Middle frontal gyrus (tissue), 1 donor: ENCODE measurements at regions not wholly inside any gene's neighbourhood (a gene's known extent, or its start where the extent isn't known, plus 50 kb on each side); places are given as distances from the start of the nearest gene placed in this dataset.
"Not testable (repeated sequence)": the region's sequence is repeated elsewhere in the genome, so short reads cannot be mapped to it uniquely, and the experiment has no call there.

Experiments
- DNase-seq: peaks from one replicate; pipeline ENCODE4 v3.0.0-alpha.2; 2015; ENCODE audit warnings: low spot score; ENCODE audit errors: extremely low spot score

DNA sequence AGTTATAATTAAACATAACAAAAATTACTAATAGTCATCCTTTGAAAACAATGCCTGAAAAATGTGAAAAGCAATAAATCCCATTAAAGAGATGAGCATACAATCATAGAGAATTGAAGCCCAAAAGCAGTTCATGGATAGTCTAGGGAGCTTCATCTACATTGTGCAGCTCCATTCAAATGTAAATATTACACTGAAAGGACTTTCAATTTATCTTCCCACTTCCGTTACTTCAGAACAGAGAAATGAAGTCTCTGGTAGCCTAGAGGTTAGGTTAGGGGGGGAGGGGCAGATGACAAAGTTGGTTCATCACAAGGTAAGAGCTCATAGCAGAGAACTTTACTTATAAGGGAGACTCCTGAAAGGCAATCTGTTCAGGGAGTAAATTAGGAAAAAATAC lies 126.6 kb upstream of the RGPD4 start:
- DNase-seq: no peak

DNA sequence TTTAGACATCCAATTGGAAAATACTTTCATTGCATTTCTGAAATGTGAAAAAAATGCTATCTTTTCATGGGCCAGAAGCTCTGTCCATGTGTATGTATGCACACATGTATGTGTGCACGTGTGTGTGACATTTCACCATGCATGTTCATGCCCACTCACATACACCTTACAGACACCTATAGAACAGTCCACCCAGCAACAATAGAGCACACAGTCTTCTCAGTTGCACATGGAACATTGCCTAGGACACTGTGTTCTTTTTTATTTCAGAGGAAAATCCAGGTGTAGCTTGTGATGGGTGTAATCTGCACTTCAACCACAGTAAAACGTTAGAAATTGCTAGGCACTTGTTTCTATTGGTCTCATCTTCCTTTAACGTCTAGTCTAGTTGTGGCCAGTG lies 114.8 kb upstream of the RGPD4 start:
- DNase-seq: no peak

GRCh38 chr2:107712857-107713256 lies 113.8 kb upstream of the RGPD4 start:
- DNase-seq: no peak

DNA sequence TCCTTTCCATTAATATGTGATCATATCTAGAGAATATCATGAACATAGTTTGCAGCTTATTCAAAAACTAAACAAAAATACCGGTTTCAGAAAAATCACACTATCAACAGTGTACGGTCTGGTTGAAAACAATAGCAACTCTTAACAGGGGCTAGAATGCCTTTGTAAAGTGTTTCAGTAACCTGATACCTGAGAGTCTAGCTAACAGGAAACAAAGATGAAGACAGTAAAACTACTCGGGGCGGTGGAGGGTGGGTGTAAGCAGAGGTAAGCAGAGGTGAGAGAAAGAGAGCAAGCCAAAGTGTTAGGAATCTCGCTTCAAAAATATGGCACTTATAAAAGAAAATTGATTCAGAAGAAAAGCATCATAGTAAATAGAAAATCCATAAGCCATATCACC lies 109.0 kb upstream of the RGPD4 start:
- DNase-seq: no peak

- no peak for DNase-seq
Measured at GRCh38 chr2:107719141-107719540, 107.6 kb upstream of the RGPD4 start.

DNA sequence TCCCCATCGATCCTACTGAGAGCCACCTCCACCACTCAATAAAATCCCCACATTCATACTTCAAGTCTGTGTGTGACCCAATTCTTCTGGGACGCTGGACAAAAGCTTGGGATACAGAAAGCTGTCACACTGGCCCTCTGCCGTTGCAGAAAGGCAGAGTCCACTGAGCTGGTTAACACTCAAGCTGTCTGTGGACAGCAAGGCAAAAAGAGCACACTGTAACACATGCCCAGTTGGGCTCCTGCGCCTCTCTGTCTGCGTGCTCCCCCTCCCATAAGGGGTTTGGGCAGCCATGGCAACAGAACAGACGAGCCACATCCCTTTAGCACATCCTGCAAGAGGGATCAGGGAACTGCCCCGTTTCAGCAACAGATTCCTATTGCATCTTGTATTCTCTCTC lies 106.9 kb upstream of the RGPD4 start:
- no peak for DNase-seq

DNA sequence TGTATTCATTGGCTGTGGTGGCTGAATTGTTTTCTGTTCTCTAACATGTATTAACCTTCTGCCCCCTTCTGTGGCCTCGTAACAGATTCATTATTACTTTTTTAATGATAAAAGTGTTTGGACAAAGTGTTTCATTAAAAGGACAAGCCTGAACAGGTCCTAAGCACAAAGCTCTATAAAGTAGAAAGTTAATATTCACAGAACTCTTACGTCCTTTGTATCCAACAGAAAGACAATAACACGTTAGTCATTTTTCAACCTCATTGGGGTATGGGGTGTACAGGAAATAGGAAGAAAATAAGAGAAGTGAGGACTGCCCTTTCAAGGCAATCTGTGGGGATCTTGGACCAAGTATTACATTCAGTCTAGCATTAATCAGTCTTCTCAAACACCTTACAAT lies 105.5 kb upstream of the RGPD4 start:
- no peak for DNase-seq

GRCh38 chr2:107721586-107721985 lies 105.1 kb upstream of the RGPD4 start:
- DNase-seq: no peak

DNA sequence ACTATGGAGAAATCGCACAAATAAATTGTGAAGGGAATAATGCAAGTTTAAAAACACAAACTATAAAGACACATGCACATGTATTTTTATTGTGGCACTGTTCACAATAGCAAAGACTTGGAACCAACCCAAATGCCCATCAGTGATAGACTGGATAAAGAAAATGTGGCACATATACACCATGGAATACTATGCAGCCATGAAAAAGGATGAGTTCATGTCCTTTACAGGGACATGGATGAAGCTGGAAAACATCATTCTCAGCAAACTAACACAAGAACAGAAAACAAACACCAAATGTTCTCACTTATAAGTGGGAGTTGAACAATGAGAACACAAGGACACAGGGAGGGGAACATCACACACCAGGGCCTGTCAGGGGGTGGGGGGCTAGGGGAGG lies 100.9 kb upstream of the RGPD4 start:
- DNase-seq: not testable (repeated sequence)

GRCh38 chr2:107727318-107727717 lies 99.4 kb upstream of the RGPD4 start:
- DNase-seq: no peak

- DNase-seq: no peak
Measured at GRCh38 chr2:107728586-107728985, 98.1 kb upstream of the RGPD4 start.

DNA sequence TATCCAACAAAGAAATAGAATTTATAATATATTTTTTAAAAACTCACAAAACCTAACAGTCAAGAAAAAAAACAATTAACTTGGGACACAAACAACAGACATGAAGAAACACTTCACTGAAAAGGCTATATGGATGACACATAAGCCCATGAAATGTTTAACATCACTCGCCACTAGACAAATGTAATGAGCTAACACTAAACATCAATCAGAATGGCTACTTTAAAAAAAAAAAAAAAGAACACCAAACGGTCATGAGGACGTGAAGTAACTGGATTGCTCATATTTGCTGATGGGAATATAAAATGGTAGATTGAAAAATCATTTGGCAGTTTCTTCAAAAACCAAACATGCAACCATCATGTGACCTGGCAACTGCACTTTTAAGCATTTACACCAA lies 97.3 kb upstream of the RGPD4 start:
- DNase-seq: no peak

- no peak for DNase-seq
Measured at GRCh38 chr2:107730898-107731297, 95.8 kb upstream of the RGPD4 start.

GRCh38 chr2:107731435-107731834 lies 95.3 kb upstream of the RGPD4 start:
- no peak for DNase-seq

GRCh38 chr2:107735201-107735600 lies 91.5 kb upstream of the RGPD4 start:
- no peak for DNase-seq

DNA sequence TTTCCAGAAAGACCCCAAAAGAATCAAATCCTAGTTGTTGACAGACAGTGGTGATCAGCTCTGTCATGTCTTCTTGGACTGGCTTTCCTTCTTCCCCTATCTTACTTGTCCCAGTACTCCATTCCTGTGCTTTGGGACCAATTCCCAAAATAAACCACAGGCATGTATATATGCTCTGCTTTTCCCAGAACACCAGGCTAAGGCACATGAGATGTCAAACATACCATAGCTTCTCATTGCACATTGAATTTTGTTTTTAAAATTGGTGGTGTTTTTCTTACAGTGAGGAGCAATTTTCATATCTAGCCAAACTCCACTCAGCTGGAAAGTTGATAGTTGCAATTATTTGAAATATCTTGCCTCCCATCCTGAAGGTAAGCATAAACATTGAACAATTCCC lies 88.9 kb upstream of the RGPD4 start:
- DNase-seq: no peak

DNA sequence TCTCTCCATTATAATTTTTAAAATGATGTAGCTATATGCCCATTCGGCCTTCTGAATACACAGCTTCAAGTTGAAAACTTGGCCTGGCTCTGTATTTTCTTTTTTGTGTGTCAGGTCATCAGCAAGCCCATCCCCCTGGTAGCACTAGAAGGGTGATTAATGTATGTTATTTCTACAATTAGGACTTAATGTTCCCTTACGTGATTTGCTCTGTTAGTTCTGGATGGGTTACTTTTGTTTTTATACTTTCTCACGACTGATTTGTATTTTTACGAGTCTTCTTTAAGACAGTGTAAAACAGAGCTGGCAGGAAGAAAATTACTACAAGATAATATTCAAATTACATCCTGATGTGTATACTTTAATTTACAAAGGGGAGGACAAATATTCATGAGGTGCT lies 88.4 kb upstream of the RGPD4 start:
- no peak for DNase-seq

DNA sequence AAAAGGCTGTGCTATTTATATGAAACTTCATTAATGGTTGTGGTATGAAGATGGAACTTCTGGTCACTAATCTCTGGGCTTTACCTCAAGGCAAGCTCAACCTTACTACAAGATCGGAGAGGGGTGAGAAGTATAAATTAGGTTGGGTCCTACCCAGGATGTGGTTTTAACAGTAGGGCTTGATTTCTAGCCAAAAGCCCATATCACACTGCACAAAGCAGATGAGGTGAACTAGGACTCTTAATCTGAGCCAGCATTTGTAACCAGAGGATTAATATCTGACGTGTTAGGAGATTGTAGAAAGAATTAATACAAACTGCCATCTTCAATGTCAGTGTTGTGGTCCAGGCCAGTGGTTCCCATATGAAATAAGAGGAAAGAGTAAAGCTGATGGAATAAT lies 86.4 kb upstream of the RGPD4 start:
- no peak for DNase-seq

GRCh38 chr2:107742460-107743027 lies 84.1 kb upstream of the RGPD4 start:
- DNase-seq: no peak

DNA sequence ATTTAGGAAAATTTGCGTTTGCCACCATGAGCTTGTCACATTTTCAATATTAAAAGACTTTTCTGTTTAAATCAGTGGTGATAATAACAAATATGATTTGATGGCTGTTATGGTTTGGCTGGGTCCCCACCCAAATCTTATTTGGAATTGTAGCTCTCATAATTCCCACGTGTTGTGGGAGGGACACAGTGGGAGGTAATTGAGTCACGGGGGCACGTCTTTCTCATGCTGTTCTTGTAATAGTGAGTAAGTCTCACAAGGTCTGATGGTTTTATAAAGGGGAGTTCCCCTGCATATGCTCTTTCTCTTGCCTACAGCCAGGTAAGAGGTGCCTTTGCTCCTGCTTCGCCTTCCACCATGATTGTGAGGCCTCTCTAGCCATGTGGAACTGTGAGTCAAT lies 83.4 kb upstream of the RGPD4 start:
- DNase-seq: no peak

GRCh38 chr2:107745100-107745499 lies 81.6 kb upstream of the RGPD4 start:
- DNase-seq: no peak

DNA sequence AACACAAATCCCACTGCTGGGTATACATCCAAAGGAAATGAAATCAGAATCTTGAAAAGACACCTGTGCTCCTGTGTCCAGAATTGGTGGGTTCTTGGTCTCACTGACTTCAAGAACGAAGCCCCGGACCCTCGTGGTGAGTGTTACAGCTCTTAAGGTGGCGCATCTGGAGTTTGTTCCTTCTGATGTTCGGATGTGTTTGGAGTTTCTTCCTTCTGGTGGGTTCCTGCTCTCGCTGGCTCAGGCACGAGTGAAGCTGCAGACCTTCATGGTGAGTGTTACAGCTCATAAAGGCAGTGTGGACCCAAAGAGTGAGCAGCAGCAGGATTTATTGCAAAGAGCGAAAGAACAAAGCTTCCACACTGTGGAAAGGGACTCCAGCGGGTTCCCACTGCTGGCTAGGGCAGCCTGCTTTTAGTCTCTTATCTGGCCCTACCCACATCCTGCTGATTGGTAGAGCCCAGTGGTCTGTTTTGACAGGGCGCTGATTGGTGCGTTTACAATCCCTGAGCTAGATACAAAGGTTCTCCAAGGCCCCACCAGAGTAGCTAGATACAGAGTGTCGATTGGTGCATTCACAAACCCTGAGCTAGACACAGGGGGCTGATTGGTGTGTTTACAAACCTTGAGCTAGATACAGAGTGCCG lies 80.0 kb upstream of the RGPD4 start:
- not testable (repeated sequence) for DNase-seq

DNA sequence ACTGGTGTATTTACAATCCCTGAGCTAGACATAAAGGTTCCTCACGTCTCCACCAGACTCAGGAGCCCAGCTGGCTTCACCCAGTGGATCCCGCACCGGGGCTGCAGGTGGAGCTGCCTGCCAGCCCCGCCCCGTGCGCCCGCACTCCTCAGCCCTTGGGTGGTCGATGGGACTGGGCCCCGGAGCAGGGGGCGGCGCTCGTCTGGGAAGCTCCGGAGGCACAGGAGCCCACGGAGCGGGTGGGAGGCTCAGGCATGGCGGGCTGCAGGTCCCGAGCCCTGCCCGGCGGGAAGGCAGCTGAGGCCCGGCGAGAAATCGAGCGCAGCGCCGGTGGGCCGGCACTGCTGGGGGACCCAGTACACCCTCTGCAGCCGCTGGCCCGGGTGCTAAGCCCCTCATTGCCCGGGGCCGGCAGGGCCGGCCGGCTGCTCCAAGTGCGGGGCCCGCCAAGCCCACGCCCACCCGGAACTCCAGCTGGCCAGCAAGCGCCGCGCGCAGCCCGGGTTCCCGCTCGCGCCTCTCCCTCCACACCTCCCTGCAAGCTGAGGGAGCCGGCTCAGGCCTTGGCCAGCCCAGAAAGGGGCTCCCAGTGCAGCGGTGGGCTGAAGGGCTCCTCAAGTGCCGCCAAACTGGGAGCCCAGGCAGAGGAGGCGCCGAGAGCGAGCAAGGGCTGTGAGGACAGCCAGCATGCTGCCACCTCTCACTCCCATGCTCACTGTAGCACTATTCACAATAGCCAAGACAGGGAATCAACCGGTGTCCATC lies 79.3 kb upstream of the RGPD4 start:
- DNase-seq: not testable (repeated sequence)
